GM12865 (cell line): ENCODE measurements at regions not wholly inside any gene's neighbourhood (a gene's known extent, or its start where the extent isn't known, plus 50 kb on each side); places are given as distances from the start of the nearest gene placed in this dataset.
"Not testable (repeated sequence)": the region's sequence is repeated elsewhere in the genome, so short reads cannot be mapped to it uniquely, and the experiment has no call there.

Experiments used
- DNase-seq: peaks from one replicate; pipeline ENCODE4 v3.0.0; 2010; ENCODE audit warnings: low read depth
- H3K4me3 ChIP-seq: 2 replicates; pipeline ENCODE4 v1.5.1; 2011; ENCODE audit warnings: mild to moderate bottlenecking, low read depth, low read length, control low read depth
- TF ChIP-seq, protein P1 (sequence below): IDR thresholded peaks from 2 replicates; pipeline ENCODE4 v1.5.1; 2011; ENCODE audit warnings: low read length, control low read depth, low read depth, inconsistent platforms; ENCODE audit not compliant: insufficient read depth; ENCODE audit errors: missing control alignments

DNA sequence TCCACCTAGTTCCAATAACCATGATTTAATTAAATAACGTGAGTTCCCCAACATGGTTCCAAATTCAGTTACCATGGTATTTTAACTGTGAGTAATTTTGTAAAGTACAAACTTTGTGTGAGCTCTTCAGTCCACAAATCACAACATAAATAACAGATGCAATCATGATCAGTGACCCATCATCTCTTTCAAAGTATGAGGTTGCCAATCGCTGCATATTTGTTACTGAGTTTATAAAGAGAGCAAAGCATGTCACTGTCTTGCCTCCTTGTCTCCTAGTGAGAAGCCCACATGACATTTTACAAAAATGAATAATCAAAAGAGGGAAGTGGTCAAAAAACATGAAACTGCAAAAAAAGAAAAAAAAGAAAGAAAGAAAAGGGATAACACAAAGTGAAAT is 69.1 kb upstream of the PDSS1 start:
- TF ChIP-seq, protein P1, sequence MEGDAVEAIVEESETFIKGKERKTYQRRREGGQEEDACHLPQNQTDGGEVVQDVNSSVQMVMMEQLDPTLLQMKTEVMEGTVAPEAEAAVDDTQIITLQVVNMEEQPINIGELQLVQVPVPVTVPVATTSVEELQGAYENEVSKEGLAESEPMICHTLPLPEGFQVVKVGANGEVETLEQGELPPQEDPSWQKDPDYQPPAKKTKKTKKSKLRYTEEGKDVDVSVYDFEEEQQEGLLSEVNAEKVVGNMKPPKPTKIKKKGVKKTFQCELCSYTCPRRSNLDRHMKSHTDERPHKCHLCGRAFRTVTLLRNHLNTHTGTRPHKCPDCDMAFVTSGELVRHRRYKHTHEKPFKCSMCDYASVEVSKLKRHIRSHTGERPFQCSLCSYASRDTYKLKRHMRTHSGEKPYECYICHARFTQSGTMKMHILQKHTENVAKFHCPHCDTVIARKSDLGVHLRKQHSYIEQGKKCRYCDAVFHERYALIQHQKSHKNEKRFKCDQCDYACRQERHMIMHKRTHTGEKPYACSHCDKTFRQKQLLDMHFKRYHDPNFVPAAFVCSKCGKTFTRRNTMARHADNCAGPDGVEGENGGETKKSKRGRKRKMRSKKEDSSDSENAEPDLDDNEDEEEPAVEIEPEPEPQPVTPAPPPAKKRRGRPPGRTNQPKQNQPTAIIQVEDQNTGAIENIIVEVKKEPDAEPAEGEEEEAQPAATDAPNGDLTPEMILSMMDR: no peak
- DNase-seq: no peak
- H3K4me3 ChIP-seq: no peak overlapping the region

DNA sequence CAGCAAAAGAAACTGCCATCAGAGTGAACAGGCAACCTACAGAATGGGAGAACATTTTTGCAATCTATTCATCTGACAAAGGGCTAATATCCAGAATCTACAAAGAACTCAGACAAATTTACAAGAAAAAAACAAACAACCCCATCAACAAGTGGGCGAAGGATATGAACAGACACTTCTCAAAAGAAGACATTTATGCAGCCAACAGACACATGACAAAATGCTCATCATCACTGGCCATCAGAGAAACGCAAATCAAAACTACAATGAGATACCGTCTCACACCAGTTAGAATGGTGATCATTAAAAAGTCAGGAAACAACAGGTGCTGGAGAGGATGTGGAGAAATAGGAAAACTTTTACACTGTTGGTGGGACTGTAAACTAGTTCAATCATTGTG is 65.3 kb upstream of the PDSS1 start:
- H3K4me3 ChIP-seq, DNase-seq: not testable (repeated sequence)

DNA sequence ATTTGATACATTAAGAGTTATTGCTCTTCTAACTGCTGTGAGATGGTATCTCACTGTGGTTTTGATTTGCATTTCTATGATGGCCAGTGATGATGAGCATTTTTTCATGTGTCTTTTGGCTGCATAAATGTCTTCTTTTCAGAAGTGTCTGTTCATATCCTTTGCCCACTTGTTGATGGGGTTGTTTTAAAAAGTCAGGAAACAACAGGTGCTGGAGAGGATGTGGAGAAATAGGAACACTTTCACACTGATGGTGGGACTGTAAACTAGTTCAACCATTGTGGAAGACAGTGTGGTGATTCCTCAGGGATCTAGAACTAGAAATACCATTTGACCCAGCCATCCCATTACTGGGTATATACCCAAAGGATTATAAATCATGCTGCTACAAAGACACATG is 63.4 kb upstream of the PDSS1 start:
- not testable (repeated sequence) for DNase-seq, H3K4me3 ChIP-seq

DNA sequence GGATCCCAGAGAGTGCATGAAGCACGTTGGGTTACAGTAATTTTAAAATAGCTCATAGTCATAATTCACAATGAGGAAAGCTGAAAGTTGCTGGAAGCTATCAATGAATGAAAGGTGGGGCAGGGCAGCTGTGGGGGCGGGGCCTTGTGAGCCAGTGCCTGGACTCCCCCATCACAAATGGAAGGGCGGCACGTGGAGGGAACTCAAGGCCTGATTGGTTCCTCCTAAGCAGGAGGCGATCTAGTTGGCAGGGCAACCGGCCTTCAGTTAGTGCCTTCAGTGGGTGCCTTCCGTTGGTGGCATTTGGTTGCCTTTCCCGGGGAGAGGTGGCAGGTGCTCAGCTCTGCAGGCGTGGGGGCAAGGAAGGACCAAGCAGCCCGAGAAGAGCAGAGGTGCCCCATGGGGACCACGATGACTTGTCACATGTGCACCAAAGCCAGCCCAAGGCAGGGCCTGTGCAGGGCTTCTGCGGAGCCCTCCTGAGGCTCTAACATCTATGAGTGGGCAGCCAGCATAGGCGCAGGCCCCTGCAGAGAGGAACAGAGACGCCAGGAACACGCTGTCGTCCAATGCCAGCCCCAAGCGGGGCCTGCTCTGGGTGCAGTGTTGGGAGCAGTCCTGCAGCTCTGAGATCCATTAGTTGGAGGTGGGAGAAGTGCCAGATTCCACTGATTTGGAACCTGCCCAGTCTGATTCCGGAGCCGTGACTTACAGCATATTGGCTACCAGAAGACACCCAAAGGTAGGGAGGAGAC is 59.8 kb upstream of the PDSS1 start:
- TF ChIP-seq, protein P1: no peak
- peak; percentile 17 for DNase-seq

DNA sequence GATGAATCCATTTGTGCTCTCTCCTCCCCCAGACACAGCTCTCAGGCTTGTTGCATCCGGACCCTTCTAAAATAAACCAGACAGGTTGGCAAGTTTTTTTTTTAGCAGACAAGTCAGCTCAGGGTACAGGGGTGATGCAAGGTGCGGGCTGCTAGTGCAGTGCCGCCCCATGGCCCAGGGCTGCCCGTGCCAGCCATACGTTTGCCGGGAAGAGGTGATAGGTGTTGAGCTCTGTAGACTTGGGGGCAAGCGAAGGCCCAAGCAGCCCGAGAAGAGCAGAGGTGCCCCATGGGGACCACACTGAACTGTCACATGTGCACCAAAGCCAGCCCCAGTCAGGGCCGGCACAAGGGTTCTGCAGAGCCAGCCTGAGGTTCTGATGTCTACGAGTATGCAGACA is 57.1 kb upstream of the PDSS1 start:
- no peak for DNase-seq
- no peak overlapping the region for H3K4me3 ChIP-seq
- TF ChIP-seq, protein P1: no peak

More for the DNA sequence above, 59.8 kb upstream of the PDSS1 start:
- no peak overlapping the region for H3K4me3 ChIP-seq

DNA sequence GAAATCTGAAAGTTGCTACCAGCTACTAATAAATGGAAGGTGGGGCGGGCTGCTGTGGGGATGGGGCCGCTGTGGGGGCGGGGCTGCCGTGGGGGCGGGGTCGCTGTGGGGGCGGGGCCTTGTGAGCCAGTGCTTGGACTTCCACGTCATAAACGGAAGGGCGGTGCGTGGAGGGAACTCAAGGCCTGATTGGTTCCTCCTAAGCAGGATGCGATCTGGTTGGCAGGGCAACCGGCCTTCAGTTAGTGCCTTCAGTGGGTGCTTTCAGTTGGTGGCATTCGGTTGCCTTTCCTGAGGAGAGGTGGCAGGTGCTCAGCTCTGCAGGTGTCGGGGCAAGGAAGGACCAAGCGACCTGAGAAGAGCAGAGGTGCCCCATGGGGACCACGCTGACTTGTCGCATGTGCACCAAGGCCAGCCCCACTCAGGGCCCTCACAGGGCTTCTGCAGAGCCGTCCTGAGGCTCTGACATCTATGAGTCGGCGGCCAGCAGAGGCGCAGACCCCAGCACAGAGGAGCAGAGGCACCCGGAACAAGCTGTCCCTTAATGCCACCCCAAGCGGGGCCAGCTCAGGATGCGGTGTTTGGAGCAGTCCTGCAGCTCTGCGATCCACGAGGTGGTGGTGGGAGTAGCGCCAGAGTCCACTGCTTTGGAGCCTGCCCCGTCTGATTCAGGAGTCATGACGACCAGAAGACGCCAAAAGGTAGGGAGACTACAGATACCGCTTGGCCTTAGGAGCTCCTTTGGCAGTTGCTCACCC is 54.4 kb upstream of the PDSS1 start:
- H3K4me3 ChIP-seq: no peak overlapping the region
- no peak for DNase-seq
- TF ChIP-seq, protein P1: no peak

DNA sequence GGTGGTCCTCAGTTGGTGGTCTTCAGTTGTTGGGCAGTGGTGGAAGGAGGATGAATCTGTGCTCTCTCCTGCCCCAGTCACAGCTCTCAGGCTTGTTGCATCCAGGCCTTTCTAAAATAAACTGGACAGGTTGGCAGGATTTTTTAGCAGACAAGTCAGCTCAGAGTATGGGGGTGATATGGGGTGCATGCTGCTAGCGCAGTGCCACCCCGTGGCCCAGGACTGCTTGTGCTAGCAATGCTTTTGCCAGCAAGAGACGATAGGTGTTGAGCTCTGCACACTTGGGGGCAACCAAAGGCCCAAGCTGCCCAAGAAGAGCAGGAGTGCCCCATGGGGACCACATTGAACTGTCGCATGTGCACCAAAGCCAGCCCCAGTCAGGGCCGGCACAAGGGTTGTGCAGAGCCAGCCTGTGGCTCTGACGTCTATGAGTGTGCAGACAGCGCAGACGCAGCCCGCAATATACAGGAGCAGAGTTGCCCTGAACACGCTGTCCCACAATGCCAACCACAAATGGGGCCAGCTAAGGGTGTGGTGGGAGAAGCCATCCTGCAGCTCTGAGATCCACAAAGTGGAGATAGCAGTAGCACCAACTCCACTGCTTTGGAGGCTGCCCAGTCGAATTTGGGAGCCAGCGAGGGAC is 49.8 kb upstream of the PDSS1 start:
- no peak overlapping the region for H3K4me3 ChIP-seq
- peak; percentile 35 for DNase-seq
- TF ChIP-seq, protein P1: peak; percentile 31
